ENCODE measurements at regions not wholly inside any gene's neighbourhood (a gene's known extent, or its start where the extent isn't known, plus 50 kb on each side); places are given as distances from the start of the nearest gene placed in this dataset.

- no peak for DNase-seq (ENCODE audit: extremely low read depth, low read depth)
- TF ChIP-seq, protein P1, sequence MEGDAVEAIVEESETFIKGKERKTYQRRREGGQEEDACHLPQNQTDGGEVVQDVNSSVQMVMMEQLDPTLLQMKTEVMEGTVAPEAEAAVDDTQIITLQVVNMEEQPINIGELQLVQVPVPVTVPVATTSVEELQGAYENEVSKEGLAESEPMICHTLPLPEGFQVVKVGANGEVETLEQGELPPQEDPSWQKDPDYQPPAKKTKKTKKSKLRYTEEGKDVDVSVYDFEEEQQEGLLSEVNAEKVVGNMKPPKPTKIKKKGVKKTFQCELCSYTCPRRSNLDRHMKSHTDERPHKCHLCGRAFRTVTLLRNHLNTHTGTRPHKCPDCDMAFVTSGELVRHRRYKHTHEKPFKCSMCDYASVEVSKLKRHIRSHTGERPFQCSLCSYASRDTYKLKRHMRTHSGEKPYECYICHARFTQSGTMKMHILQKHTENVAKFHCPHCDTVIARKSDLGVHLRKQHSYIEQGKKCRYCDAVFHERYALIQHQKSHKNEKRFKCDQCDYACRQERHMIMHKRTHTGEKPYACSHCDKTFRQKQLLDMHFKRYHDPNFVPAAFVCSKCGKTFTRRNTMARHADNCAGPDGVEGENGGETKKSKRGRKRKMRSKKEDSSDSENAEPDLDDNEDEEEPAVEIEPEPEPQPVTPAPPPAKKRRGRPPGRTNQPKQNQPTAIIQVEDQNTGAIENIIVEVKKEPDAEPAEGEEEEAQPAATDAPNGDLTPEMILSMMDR (IDR thresholded peaks at IDR 0.05; ENCODE audit: low read depth, low read length) = no peak
Measured at GRCh38 chr1:165052431-165052830, 304.1 kb downstream of the LMX1A start.

- DNase-seq (ENCODE audit: extremely low read depth, low read depth) = no peak
- TF ChIP-seq, protein P1 (IDR thresholded peaks at IDR 0.05; ENCODE audit: low read depth, low read length) = no peak
Measured at GRCh38 chr1:165050246-165050645, 306.3 kb downstream of the LMX1A start.

DNA sequence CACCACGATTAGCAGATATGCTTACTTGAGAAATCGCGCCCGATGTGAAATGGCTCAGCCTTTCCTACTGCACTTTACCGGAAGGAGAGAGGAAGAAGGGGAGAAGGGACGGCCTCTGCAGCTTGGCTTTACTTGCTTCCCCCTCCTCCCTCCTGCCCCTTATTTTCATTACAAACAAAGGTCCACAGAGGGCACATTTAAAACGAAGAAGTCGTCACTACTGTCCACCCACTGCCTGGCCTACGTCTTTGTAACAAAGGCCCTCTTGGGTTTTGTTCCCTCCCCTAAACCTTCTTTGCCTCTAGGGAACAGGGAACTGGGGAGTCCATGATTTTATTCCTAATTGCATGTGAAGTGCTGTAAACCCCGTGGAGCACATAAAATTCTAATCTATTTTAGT lies 308.5 kb downstream of the LMX1A start:
- no peak for DNase-seq (ENCODE audit: extremely low read depth, low read depth)
- TF ChIP-seq, protein P1 (IDR thresholded peaks at IDR 0.05; ENCODE audit: low read depth, low read length) = no peak

GRCh38 chr1:165045902-165046301 lies 310.6 kb downstream of the LMX1A start:
- no peak for DNase-seq (ENCODE audit: extremely low read depth, low read depth)
- TF ChIP-seq, protein P1 (IDR thresholded peaks at IDR 0.05; ENCODE audit: low read depth, low read length) = no peak

DNA sequence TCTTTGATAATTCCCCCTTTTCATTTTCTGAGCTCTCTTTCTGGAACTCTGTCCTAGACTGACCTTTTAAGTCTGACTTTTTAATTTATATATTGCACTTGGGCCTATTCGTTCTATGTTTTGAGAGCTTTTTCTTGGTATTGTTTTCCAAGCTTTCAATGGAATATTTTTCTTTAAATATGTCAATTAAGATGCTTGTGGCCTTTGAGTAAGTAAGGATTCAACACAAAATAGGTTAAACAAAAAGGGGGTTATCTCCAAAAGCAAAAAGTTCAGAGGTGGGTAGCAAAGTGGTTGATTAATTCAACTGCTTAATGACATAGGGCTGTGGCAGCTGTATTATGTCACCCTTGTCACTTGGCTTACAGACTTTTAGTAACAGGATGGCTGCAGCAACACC lies 315.9 kb downstream of the LMX1A start:
- TF ChIP-seq, protein P1 (IDR thresholded peaks at IDR 0.05; ENCODE audit: low read depth, low read length) = no peak
- no peak for DNase-seq (ENCODE audit: extremely low read depth, low read depth)

DNA sequence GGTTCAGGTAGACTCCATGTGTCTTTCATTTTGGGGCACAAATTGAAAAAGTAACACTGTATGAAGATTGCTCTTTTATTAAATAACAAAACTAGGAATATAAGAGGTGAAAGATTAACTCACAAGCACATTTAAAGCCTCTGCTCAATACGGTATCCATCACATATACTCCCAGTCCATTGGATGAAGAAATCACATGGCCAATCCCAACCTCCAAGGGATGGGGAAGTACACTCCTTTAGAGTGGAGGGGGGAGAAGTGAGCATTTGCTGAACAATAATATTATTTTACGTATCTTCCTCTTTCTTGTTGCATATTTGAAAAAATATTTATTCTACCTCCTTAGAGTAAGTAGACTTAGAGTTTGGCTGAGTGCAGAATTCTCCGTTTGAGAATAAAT lies 316.5 kb downstream of the LMX1A start:
- TF ChIP-seq, protein P1 (IDR thresholded peaks at IDR 0.05; ENCODE audit: low read depth, low read length) = no peak
- DNase-seq (ENCODE audit: extremely low read depth, low read depth) = no peak

DNA sequence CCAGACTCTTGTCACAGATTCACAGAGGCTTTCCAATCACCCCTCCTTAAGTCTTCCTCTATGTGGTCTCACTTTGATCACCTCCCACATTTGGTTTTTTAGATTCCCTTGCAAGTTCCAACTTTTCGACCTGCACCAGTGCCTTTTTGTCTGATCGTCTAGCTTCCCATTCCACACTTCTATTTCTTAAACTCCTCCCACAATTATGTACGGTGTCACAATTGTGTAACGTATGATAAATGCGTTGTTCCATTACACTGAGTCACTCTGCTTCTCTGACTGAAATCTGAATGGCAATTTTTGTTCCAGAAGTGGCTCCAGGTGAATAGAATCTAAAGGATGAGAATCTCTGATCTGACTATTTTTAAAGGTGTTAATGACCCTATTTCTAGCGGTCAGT lies 320.1 kb downstream of the LMX1A start:
- no peak for DNase-seq (ENCODE audit: extremely low read depth, low read depth)
- TF ChIP-seq, protein P1 (IDR thresholded peaks at IDR 0.05; ENCODE audit: low read depth, low read length) = no peak
